AG10803 (cell line): ENCODE measurements at regions not wholly inside any gene's neighbourhood (a gene's known extent, or its start where the extent isn't known, plus 50 kb on each side); places are given as distances from the start of the nearest gene placed in this dataset.

ENCODE experiments used
- DNase-seq: peaks from one replicate; pipeline ENCODE4 v3.0.0; 2010; ENCODE audit warnings: low read depth
- H3K4me3 ChIP-seq: 2 replicates; pipeline ENCODE4 v1.5.1; 2011; ENCODE audit warnings: mild to moderate bottlenecking, low read length, control low read depth
- TF ChIP-seq, protein P1 (sequence below): conservative IDR thresholded peaks from 2 replicates; pipeline ENCODE4 v1.5.1; 2011; ENCODE audit warnings: mild to moderate bottlenecking, low read length, control low read depth, inconsistent platforms

DNA sequence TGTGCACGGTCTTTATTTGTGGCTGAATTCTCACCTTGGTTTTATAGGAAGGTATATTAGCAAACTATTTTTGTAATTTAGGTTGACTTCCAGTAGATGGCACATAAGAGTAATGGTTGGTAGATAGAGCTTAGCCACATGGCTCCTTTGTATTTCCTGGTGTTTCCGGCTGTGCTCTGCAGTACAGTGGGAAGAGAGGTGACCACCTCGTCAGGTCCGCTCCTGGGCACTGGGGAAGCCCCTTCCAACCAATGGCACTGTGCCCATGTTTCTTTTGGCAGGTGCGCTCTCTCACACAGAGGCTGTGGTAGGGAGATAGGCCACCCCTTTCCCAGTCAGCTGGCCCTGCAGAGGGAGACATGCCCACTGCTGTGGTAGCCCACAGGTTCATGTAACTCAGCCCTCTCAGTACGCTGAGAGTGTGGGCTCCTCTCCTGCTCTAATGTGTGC, 74.3 kb upstream of the ATP12A start:
- DNase-seq, result peak; percentile 50

DNA sequence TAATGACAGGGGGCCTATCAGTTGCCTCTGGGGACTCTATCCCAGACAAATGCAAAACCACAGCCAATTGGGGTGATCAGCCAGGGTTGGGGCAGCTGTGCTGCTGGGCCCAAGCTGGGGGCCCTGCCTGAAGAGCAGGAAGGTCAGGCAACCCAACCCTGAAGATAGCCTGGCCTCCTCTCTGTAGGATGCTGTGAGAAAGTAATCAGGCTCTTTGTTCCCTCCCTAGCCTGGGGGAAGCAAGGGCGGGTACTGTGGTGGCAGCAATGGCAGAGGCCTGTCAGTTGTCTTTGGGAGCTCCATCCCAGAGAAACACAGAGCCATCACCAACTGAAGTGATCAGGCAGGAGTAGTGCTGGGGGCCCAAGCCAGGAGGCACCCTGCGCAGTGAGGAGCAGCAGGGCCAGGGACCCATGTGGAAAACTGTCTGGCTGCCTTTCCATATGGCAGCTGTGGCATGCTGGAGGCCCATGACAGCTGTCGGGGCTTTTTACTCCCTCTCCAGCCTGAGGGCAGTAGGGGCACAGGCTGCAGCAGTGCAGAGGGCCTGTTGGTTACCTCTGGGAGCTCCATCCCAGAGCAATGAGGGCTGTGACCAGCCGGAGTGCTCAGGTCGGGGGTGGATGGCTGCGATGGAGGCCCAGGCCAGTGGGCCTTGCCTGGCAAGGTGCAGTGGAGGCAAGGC, 73.6 kb upstream of the ATP12A start:
- DNase-seq, result no peak
- H3K4me3 ChIP-seq, result no peak overlapping the region
- TF ChIP-seq, protein P1, sequence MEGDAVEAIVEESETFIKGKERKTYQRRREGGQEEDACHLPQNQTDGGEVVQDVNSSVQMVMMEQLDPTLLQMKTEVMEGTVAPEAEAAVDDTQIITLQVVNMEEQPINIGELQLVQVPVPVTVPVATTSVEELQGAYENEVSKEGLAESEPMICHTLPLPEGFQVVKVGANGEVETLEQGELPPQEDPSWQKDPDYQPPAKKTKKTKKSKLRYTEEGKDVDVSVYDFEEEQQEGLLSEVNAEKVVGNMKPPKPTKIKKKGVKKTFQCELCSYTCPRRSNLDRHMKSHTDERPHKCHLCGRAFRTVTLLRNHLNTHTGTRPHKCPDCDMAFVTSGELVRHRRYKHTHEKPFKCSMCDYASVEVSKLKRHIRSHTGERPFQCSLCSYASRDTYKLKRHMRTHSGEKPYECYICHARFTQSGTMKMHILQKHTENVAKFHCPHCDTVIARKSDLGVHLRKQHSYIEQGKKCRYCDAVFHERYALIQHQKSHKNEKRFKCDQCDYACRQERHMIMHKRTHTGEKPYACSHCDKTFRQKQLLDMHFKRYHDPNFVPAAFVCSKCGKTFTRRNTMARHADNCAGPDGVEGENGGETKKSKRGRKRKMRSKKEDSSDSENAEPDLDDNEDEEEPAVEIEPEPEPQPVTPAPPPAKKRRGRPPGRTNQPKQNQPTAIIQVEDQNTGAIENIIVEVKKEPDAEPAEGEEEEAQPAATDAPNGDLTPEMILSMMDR, result no peak

More for the DNA sequence above, 74.3 kb upstream of the ATP12A start:
- no peak overlapping the region for H3K4me3 ChIP-seq
- TF ChIP-seq, protein P1, result peak; percentile 57

GRCh38 chr13:24610956-24611355, 69.3 kb upstream of the ATP12A start:
- no peak overlapping the region for H3K4me3 ChIP-seq
- no peak for DNase-seq
- TF ChIP-seq, protein P1, result no peak

DNA sequence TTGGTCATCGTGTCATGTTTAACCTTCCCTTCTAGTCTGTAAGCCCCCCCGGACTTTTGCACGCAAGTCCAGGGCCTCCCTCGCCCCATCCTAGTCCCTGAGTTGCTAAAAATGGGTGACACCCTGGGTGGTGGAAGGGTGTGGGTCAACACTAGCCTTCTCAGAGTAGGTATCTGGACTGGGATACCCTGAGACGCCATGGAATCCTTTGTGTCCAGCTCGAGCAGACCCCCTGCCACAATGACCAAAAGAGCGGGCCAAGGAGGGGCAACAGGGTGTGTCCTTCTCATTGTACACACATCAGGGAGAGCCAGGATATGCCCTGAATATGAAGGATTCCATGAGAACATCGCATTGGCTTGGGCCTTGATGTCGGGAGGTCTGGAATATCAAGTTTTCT, 67.5 kb upstream of the ATP12A start:
- no peak for DNase-seq
- no peak overlapping the region for H3K4me3 ChIP-seq
- TF ChIP-seq, protein P1, result no peak

DNA sequence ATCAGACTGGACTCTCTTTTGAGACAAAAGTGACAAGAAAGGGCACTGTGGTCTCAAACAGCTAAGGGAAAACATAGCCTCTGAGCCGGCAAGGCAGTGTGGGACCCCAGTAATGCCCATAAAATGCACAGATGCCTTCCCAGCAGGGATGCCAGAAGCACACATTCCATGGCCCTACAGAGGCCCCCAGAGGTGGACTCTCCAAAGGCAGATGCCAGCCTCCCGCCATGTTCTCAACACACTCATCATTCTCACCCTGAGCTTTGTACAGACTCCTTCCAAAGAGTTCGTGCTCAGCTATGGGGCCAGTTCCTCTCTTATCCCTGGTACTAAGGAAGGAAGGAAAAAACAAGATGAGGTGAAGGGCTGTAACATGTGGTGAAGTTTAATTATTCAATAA, 67.1 kb upstream of the ATP12A start:
- H3K4me3 ChIP-seq, result no peak overlapping the region
- TF ChIP-seq, protein P1, result no peak
- no peak for DNase-seq

DNA sequence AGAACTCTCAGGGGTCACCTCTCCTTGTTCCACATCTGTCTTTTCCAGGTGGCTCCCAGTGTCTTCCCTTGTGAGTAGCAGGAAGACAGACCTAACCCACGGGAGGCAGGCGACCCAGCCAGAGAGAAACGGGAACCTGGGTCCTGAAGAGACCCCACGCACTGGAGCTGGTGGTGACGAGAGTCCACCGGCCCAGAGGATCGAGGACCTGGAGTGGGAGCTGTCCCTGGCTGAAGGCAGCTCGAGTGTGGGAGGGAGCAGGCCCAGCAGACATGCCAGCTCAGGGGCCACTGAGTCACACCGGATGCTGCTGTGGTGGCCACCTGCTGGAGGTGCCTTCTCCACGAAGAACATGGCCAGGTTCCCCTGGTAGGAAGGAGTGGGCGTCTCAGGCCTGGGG, 66.5 kb upstream of the ATP12A start:
- DNase-seq, result no peak
- no peak overlapping the region for H3K4me3 ChIP-seq
- TF ChIP-seq, protein P1, result no peak

DNA sequence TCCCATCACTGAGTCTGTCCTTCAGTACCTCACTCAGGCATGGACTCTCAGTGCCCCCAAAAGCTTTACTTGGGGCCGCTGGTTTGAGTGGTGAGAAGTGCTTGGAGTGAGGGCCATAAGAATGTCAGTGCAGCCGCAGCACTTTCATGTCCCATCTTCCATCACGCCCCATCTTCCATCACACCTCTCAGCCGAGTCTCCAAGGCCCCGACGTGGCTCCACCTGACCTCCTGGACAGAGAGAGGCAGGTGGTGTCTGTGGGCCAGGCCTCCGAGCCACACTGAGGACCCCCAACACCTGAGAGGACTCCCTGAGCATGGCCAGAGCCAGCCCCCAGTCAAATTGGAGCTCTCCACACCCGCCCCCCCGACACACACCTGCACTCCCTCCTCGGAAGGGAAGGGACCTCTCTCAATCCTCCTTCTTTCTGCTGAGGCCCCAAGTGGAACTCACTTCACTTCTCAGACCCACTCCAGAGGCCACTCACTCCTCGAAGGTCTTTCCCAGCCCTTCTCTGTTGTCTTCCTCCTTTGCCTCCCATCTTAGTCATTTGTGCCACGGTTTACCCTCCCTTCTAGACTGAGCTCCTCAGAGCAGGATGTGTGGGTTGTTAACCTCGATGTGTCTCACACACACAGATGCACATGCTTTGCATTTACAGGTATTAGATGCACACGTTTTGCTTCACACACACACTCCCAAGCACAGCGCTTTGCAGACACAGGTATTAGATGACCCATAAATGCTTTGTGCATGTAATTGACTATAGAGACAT, 65.7 kb upstream of the ATP12A start:
- H3K4me3 ChIP-seq, result no peak overlapping the region
- TF ChIP-seq, protein P1, result no peak
- no peak for DNase-seq
